A549 (cell line): ENCODE measurements at regions not wholly inside any gene's neighbourhood (a gene's known extent, or its start where the extent isn't known, plus 50 kb on each side); places are given as distances from the start of the nearest gene placed in this dataset.

Experiments used
- ATAC-seq, 2 experiments: fragments of 200-7000 bp in 1 of 2; fragments of >200 bp in 1 of 2; cut with Nextera tagmentation in 1 of 2; cut with Tn5 transposase in 1 of 2; 3 replicates each; pipeline versions ENCODE4 v1.8.0 to v1.9.1; 2018 to 2020; ENCODE audit warnings: mild to moderate bottlenecking in 1 of 2, moderate library complexity in 1 of 2
- CTCF ChIA-PET: fragments of 300-600 bp; sonication (Branson Sonifier 250); formaldehyde crosslinking; extraction: SDS; loops from one replicate; lab custom pipeline; 2021; ENCODE audit warnings: antibody characterized with exemption, inconsistent platforms; lab: Yijun Ruan, JAX
- POLR2A ChIA-PET: fragments of 350-600 bp; formaldehyde crosslinking; extraction: SDS; loops from one replicate; lab custom pipeline; 2021; ENCODE audit warnings: antibody characterized with exemption, inconsistent platforms; lab: Yijun Ruan, JAX
- DNase-seq, 2 experiments: peaks; one replicate each; pipeline versions ENCODE4 v3.0.0 to v3.0.0-alpha.2; 2011 to 2016; ENCODE audit warnings: low read depth in 1 of 2, low spot score in 1 of 2
- FAIRE-seq: peaks from 2 replicates; lab custom pipeline; 2011; peaks lifted over from hg19 to GRCh38; lab: Jason Lieb, UNC
- H3K27ac ChIP-seq, 2 experiments: fragments of >200 bp; sonication (Bioruptor Twin); formaldehyde crosslinking; 3 replicates each; pipeline ENCODE4 v1.5.1; 2016 to 2017
- H3K4me1 ChIP-seq: fragments of >200 bp; sonication (Bioruptor Twin); formaldehyde crosslinking; 3 replicates; pipeline ENCODE4 v1.6.1; 2016
- H3K4me2 ChIP-seq: fragments of >200 bp; sonication (Bioruptor Twin); formaldehyde crosslinking; 3 replicates; pipeline ENCODE4 v1.6.1; 2016
- H3K4me3 ChIP-seq: fragments of >200 bp; sonication (Bioruptor Twin); formaldehyde crosslinking; 3 replicates; pipeline ENCODE4 v1.5.1; 2016
- H3K9me3 ChIP-seq: fragments of >200 bp; sonication (Bioruptor Twin); formaldehyde crosslinking; 3 replicates; pipeline ENCODE4 v1.6.1; 2016
- CBX8 ChIP-seq: fragments of 200-600 bp; sonication (generic); IDR thresholded peaks from 2 replicates; pipeline ENCODE4 v1.6.1; 2016
- CHD2 ChIP-seq: fragments of 150-350 bp; IDR thresholded peaks from 2 replicates; pipeline ENCODE4 v1.6.1; 2014; ENCODE audit warnings: low read length; ENCODE audit not compliant: partially characterized antibody
- CHD4 ChIP-seq: fragments of 200-600 bp; sonication (generic); IDR thresholded peaks from 2 replicates; pipeline ENCODE4 v1.6.1; 2016; ENCODE audit warnings: antibody characterized with exemption, mild to moderate bottlenecking, borderline replicate concordance
- EP300 ChIP-seq, 2 experiments: fragments of >200 bp; sonication (Bioruptor Twin); formaldehyde crosslinking; IDR thresholded peaks; 2 replicates in 1 of 2; 3 replicates in 1 of 2; pipeline ENCODE4 v1.6.1; 2016 to 2017
- FOSB ChIP-seq: fragments of 250-450 bp; sonication (Bioruptor Pico); IDR thresholded peaks from 2 replicates; pipeline ENCODE4 v1.5.0; 2020; ENCODE audit warnings: mild to moderate bottlenecking, moderate library complexity
- HOXB13 ChIP-seq: fragments of 250-450 bp; sonication (Bioruptor Pico); IDR thresholded peaks from 2 replicates; pipeline ENCODE4 v1.5.0; 2020; ENCODE audit warnings: low read depth, mild to moderate bottlenecking, moderate library complexity
- HOXB5 ChIP-seq: fragments of 250-450 bp; sonication (Bioruptor Pico); IDR thresholded peaks from 2 replicates; pipeline ENCODE4 v1.5.0; 2020; ENCODE audit warnings: mild to moderate bottlenecking, moderate library complexity
- KDM5A ChIP-seq: fragments of 200-600 bp; sonication (generic); IDR thresholded peaks from 2 replicates; pipeline ENCODE4 v1.6.1; 2016; ENCODE audit warnings: antibody characterized with exemption, mild to moderate bottlenecking
- MYC ChIP-seq: IDR thresholded peaks from 2 replicates; pipeline ENCODE4 v1.6.1; 2012; ENCODE audit warnings: mild to moderate bottlenecking, inconsistent platforms, low read length, improper control_type of control experiment, borderline replicate concordance
- NPAS2 ChIP-seq: fragments of 250-450 bp; sonication (Bioruptor Pico); IDR thresholded peaks from 2 replicates; pipeline ENCODE4 v1.8.0; 2022; ENCODE audit warnings: mild to moderate bottlenecking, moderate library complexity, borderline replicate concordance
- NR3C1 ChIP-seq: fragments of >200 bp; sonication (Bioruptor Twin); formaldehyde crosslinking; IDR thresholded peaks from 3 replicates; pipeline ENCODE4 v1.6.1; 2017
- RAD21 ChIP-seq, 2 experiments: fragments of >200 bp in 1 of 2; sonication (Bioruptor Twin) in 1 of 2; formaldehyde crosslinking in 1 of 2; IDR thresholded peaks in 1 of 2; conservative IDR thresholded peaks in 1 of 2; 2 replicates in 1 of 2; 3 replicates in 1 of 2; pipeline ENCODE4 v1.6.1; 2012 to 2018; ENCODE audit warnings: inconsistent platforms in 1 of 2
- RCOR1 ChIP-seq: fragments of 150-350 bp; IDR thresholded peaks from 2 replicates; pipeline ENCODE4 v1.6.1; 2014; ENCODE audit warnings: antibody characterized with exemption, low read length, low read depth
- RFX5 ChIP-seq: fragments of 450-650 bp; IDR thresholded peaks from 2 replicates; pipeline ENCODE4 v1.7.1; 2014; ENCODE audit warnings: antibody characterized with exemption, mild to moderate bottlenecking, moderate library complexity
- SREBF2 ChIP-seq: fragments of 450-650 bp; IDR thresholded peaks from 2 replicates; pipeline ENCODE4 v1.6.1; 2014; ENCODE audit warnings: mild to moderate bottlenecking, moderate library complexity
- WGBS: methylation state at CpG from one replicate; pipeline ENCODE4 v1.1.6; 2017; ENCODE audit errors: missing lambda C conversion rate; 5-methylcytosine and 5-hydroxymethylcytosine counted together
- TF ChIP-seq, protein P1 (sequence below): fragments of >200 bp; sonication (Bioruptor Twin); formaldehyde crosslinking; IDR thresholded peaks from 3 replicates; pipeline ENCODE4 v1.5.1; 2016
- TF ChIP-seq, protein P2 (sequence below): fragments of 450-650 bp; IDR thresholded peaks from 2 replicates; pipeline ENCODE4 v1.6.1; 2014; ENCODE audit warnings: antibody characterized with exemption
- TF ChIP-seq, protein P3 (sequence below): IDR thresholded peaks from 2 replicates; pipeline ENCODE4 v1.6.1; 2012
- TF ChIP-seq, protein P4 (sequence below): IDR thresholded peaks from 2 replicates; pipeline ENCODE4 v1.6.1; 2012; ENCODE audit warnings: low read depth, borderline replicate concordance
- TF ChIP-seq, protein P5 (sequence below): IDR thresholded peaks from 2 replicates; pipeline ENCODE4 v1.6.1; 2012
- TF ChIP-seq, protein P6 (sequence below): fragments of 250-450 bp; sonication (Bioruptor Pico); IDR thresholded peaks from 2 replicates; pipeline ENCODE4 v1.5.0; 2021; ENCODE audit warnings: mild to moderate bottlenecking, moderate library complexity, borderline replicate concordance
- TF ChIP-seq, protein P7 (sequence below): fragments of >200 bp; sonication (Bioruptor Twin); formaldehyde crosslinking; IDR thresholded peaks from 3 replicates; pipeline ENCODE4 v1.6.1; 2016

DNA sequence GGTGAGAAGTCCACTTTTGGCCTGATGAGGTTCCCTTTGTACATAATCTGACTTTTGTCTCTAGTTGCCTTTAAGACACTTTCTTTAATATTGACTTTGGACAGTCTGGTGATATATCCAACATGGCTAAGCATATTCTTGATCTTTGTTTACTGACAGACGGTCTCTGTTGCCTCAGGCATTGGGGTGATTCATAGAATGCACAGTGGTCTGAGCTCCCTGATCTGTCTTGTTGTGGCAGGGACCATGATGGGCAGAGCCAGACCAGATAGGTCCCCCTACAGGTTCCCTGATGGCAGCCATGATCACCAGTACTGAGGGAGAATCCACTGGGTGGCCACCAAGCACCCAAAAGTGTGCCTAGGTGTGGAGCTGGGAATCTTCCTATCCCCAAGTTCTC lies 678.1 kb downstream of the MCTP2 start:
- ChIA-PET CTCF (no interaction called here), POLR2A (no interaction called here)
- Histone ChIP-seq H3K9me3 (peaks cover 5% of the 10 kb centered on the region; the same call in 2 of the 3 replicates), H3K4me1 (no peaks in the 10 kb centered on the region), H3K27ac (no peak overlapping the region), H3K4me3 (no peak overlapping the region), H3K4me2 (no peak overlapping the region)
- FAIRE-seq (no peak), ATAC-seq (no peak), DNase-seq (no peak)
- TF ChIP-seq, protein P1, sequence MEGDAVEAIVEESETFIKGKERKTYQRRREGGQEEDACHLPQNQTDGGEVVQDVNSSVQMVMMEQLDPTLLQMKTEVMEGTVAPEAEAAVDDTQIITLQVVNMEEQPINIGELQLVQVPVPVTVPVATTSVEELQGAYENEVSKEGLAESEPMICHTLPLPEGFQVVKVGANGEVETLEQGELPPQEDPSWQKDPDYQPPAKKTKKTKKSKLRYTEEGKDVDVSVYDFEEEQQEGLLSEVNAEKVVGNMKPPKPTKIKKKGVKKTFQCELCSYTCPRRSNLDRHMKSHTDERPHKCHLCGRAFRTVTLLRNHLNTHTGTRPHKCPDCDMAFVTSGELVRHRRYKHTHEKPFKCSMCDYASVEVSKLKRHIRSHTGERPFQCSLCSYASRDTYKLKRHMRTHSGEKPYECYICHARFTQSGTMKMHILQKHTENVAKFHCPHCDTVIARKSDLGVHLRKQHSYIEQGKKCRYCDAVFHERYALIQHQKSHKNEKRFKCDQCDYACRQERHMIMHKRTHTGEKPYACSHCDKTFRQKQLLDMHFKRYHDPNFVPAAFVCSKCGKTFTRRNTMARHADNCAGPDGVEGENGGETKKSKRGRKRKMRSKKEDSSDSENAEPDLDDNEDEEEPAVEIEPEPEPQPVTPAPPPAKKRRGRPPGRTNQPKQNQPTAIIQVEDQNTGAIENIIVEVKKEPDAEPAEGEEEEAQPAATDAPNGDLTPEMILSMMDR, result no peak
- no peak for TF ChIP-seq SREBF2
- TF ChIP-seq, protein P2, sequence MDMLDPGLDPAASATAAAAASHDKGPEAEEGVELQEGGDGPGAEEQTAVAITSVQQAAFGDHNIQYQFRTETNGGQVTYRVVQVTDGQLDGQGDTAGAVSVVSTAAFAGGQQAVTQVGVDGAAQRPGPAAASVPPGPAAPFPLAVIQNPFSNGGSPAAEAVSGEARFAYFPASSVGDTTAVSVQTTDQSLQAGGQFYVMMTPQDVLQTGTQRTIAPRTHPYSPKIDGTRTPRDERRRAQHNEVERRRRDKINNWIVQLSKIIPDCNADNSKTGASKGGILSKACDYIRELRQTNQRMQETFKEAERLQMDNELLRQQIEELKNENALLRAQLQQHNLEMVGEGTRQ, result no peak
- 6% methylated on average over 1 of the region's 1 CpG for WGBS

DNA sequence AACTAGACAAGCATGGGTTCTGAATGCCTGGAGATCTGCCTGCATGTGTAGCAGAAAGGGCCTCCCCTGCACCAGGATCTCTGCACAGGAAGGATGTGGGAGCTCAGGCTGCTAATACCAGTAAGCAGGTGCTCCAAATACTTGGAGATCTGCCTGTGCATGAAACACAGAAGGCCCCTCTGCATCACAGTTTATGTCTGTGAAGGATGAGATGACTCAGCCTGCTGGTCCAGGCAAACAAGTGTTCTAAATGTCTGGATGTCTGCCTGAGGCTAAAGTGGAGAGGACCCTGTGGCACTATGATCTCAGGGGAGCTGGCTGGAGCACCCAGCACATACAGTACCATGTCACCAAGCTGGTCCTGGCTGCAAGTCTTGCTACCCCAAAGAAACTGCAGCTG lies 678.8 kb downstream of the MCTP2 start:
- FAIRE-seq (no peak), ATAC-seq (no peak)
- CTCF ChIA-PET, result no interaction called here
- peaks cover 5% of the 10 kb centered on the region; the same call in 2 of the 3 replicates for H3K9me3 ChIP-seq
- POLR2A ChIA-PET, result no interaction called here
- TF ChIP-seq CHD2 (no peak), FOSB (no peak), HOXB5 (CRISPR knock-in tag) (no peak), MYC (no peak), CHD4 (no peak), KDM5A (no peak), RFX5 (no peak), NPAS2 (CRISPR knock-in tag) (no peak), EP300 (IDR thresholded peaks at IDR 0.05) (no peak), NR3C1 (no peak), HOXB13 (CRISPR knock-in tag) (no peak), RAD21 (conservative IDR thresholded peaks at IDR 0.05 in 1 of 2, IDR thresholded peaks at IDR 0.05 in 1 of 2) (no peak), CBX8 (no peak), RCOR1 (no peak)
- TF ChIP-seq, protein P3, sequence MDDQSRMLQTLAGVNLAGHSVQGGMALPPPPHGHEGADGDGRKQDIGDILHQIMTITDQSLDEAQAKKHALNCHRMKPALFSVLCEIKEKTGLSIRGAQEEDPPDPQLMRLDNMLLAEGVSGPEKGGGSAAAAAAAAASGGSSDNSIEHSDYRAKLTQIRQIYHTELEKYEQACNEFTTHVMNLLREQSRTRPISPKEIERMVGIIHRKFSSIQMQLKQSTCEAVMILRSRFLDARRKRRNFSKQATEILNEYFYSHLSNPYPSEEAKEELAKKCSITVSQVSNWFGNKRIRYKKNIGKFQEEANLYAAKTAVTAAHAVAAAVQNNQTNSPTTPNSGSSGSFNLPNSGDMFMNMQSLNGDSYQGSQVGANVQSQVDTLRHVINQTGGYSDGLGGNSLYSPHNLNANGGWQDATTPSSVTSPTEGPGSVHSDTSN, result no peak
- TF ChIP-seq, protein P4, sequence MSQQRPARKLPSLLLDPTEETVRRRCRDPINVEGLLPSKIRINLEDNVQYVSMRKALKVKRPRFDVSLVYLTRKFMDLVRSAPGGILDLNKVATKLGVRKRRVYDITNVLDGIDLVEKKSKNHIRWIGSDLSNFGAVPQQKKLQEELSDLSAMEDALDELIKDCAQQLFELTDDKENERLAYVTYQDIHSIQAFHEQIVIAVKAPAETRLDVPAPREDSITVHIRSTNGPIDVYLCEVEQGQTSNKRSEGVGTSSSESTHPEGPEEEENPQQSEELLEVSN, result no peak
- TF ChIP-seq, protein P5, sequence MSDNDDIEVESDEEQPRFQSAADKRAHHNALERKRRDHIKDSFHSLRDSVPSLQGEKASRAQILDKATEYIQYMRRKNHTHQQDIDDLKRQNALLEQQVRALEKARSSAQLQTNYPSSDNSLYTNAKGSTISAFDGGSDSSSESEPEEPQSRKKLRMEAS, result no peak
- TF ChIP-seq, protein P2, result no peak
- TF ChIP-seq, protein P6, sequence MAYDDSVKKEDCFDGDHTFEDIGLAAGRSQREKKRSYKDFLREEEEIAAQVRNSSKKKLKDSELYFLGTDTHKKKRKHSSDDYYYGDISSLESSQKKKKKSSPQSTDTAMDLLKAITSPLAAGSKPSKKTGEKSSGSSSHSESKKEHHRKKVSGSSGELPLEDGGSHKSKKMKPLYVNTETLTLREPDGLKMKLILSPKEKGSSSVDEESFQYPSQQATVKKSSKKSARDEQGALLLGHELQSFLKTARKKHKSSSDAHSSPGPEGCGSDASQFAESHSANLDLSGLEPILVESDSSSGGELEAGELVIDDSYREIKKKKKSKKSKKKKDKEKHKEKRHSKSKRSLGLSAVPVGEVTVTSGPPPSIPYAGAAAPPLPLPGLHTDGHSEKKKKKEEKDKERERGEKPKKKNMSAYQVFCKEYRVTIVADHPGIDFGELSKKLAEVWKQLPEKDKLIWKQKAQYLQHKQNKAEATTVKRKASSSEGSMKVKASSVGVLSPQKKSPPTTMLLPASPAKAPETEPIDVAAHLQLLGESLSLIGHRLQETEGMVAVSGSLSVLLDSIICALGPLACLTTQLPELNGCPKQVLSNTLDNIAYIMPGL, result no peak
- TF ChIP-seq, protein P7, sequence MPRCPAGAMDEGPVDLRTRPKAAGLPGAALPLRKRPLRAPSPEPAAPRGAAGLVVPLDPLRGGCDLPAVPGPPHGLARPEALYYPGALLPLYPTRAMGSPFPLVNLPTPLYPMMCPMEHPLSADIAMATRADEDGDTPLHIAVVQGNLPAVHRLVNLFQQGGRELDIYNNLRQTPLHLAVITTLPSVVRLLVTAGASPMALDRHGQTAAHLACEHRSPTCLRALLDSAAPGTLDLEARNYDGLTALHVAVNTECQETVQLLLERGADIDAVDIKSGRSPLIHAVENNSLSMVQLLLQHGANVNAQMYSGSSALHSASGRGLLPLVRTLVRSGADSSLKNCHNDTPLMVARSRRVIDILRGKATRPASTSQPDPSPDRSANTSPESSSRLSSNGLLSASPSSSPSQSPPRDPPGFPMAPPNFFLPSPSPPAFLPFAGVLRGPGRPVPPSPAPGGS, result no peak
- TF ChIP-seq, all 56 proteins: peak for 0
- Histone ChIP-seq H3K27ac (no peak overlapping the region), H3K4me1 (no peaks in the 10 kb centered on the region), H3K4me3 (no peak overlapping the region), H3K4me2 (no peak overlapping the region)
- DNase-seq, result no peak
